ENCODE measurements at regions not wholly inside any gene's neighbourhood (a gene's known extent, or its start where the extent isn't known, plus 50 kb on each side); places are given as distances from the start of the nearest gene placed in this dataset.

DNA sequence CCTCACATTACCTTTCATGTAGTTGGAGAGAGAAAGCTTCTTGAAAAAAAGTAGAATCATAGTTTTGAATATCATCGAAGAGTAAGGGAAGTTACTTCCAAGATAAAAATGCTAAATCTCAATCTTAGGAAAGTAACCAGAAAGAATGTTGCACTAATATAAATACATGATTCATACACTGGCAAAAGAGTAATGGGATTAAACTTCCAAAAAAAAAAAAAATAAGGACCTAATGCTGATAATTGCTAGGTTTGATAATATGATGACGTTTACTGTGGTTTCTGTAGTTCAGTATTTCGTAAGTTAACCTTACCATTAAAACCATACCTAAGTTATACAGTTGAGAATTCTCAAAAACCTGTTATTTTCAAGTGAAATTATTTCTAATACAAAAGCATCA is 573.8 kb upstream of the CDH9 start:
- no peak for TF ChIP-seq EP300 (IDR thresholded peaks at IDR 0.05; ENCODE audit: low read depth)
- TF ChIP-seq POLR2A (IDR thresholded peaks at IDR 0.05), result no peak
- no peak for TF ChIP-seq POLR2AphosphoS5 (IDR thresholded peaks at IDR 0.05)
- intact Hi-C loops (cut with DNase I; ENCODE audit: low total_unique reads) (no loop called here), in situ Hi-C loops (cut with MboI; ENCODE audit: low pct_ligation_motif_present in 1 of 4, low pct_unique_long_range_greater_than_20kb in 1 of 4, low sequenced_read_pairs in 3 of 4) (no loop called here)
- no peaks in the 10 kb centered on the region for H3K36me3 ChIP-seq
- WGBS, 2 donors (ENCODE audit: low coverage in 1 of 2), result 37 to 40% methylated on average over 3 of the region's 3 CpGs
- no peak overlapping the region for H3K4me3 ChIP-seq
- H3K4me1 ChIP-seq, result no peaks in the 10 kb centered on the region
- no peaks in the 10 kb centered on the region for H3K27me3 ChIP-seq
- no peak for DNase-seq
- no peaks in the 10 kb centered on the region for H3K9me3 ChIP-seq
- no peak overlapping the region for H3K27ac ChIP-seq

DNA sequence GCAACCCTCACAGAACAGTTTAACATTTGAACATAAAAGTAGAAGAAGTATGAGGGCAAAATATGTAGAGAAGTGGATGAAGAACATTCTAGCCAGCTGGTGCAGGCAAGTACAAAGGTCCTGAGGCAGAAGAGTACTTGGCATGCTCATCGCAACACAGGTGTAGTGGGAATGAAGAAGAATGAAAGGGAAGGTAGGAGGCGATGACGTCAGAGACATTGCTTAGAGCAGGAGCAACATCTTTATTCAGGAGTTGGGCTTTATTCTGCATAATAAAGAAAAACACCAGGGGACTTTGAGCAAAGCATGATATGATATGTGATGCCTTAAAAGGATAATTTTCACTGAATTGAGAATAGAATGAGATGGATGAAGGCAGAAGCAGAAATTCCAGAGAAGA is 570.6 kb upstream of the CDH9 start:
- H3K27me3 ChIP-seq, result no peaks in the 10 kb centered on the region
- no peaks in the 10 kb centered on the region for H3K36me3 ChIP-seq
- intact Hi-C loops (cut with DNase I; ENCODE audit: low total_unique reads), result no loop called here
- WGBS, 2 donors (ENCODE audit: low coverage in 1 of 2), result 91% methylated on average over 3 of the region's 3 CpGs; no CpG with 5 or more reads in 1 of the 2 donors
- H3K4me3 ChIP-seq, result no peak overlapping the region
- H3K4me1 ChIP-seq, result no peaks in the 10 kb centered on the region
- in situ Hi-C loops (cut with MboI; ENCODE audit: low pct_ligation_motif_present in 1 of 4, low pct_unique_long_range_greater_than_20kb in 1 of 4, low sequenced_read_pairs in 3 of 4), result no loop called here
- no peak for DNase-seq
- TF ChIP-seq POLR2AphosphoS5 (IDR thresholded peaks at IDR 0.05) (no peak), EP300 (IDR thresholded peaks at IDR 0.05; ENCODE audit: low read depth) (no peak), POLR2A (IDR thresholded peaks at IDR 0.05) (no peak)
- TF ChIP-seq, protein P1, sequence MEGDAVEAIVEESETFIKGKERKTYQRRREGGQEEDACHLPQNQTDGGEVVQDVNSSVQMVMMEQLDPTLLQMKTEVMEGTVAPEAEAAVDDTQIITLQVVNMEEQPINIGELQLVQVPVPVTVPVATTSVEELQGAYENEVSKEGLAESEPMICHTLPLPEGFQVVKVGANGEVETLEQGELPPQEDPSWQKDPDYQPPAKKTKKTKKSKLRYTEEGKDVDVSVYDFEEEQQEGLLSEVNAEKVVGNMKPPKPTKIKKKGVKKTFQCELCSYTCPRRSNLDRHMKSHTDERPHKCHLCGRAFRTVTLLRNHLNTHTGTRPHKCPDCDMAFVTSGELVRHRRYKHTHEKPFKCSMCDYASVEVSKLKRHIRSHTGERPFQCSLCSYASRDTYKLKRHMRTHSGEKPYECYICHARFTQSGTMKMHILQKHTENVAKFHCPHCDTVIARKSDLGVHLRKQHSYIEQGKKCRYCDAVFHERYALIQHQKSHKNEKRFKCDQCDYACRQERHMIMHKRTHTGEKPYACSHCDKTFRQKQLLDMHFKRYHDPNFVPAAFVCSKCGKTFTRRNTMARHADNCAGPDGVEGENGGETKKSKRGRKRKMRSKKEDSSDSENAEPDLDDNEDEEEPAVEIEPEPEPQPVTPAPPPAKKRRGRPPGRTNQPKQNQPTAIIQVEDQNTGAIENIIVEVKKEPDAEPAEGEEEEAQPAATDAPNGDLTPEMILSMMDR (IDR thresholded peaks at IDR 0.05), result no peak
- H3K27ac ChIP-seq, result no peak overlapping the region
- peaks cover 0 to 5% of the 10 kb centered on the region in 2 donors for H3K9me3 ChIP-seq

DNA sequence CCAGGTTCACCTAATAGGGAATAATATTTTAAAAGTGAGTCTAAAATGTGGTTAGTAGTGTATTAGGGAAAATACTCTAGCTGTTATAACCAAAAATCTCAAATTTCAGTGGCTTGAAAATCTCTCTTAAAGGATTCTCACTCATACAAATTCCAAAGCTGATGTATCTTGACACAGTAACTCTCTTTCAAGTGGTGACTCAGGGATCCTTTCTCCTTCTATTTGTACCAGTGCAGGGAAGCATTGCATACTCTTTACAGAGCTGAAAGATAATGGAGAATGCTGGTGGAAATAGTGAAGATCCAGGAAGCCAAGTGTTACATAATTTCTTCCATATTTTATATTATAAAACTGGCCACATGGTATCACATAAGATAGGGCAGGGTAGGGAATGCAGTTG is 560.2 kb upstream of the CDH9 start:
- Histone ChIP-seq H3K4me3 (no peak overlapping the region), H3K27me3 (no peaks in the 10 kb centered on the region), H3K27ac (no peak overlapping the region), H3K9me3 (no peaks in the 10 kb centered on the region), H3K36me3 (no peaks in the 10 kb centered on the region), H3K4me1 (no peaks in the 10 kb centered on the region)
- no peak for TF ChIP-seq POLR2AphosphoS5 (IDR thresholded peaks at IDR 0.05)
- in situ Hi-C loops (cut with MboI; ENCODE audit: low pct_ligation_motif_present in 1 of 4, low pct_unique_long_range_greater_than_20kb in 1 of 4, low sequenced_read_pairs in 3 of 4), result no loop called here
- DNase-seq, result no peak
- intact Hi-C loops (cut with DNase I; ENCODE audit: low total_unique reads), result no loop called here

DNA sequence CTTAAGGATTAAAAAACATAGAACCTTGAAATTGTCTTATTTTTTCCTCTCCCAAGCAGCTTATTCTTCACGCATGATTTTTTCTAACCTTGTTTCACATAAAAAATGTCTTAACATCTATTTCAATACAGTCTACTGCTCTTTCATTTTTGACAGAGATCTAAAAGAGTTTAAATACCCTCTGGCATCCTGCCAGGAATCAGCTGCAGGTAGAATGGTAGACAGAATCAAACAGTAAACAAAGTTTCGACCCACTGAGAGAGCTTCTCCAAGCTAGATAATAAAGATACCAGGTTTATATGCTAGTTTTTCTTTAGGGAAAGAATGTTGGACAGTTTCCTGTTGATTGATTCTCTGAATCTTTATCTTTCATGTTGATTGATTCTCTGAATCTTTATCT is 555.8 kb upstream of the CDH9 start:
- TF ChIP-seq, protein P1 (IDR thresholded peaks at IDR 0.05), result no peak
- no peak for TF ChIP-seq POLR2AphosphoS5 (IDR thresholded peaks at IDR 0.05)
- no peak for TF ChIP-seq EP300 (IDR thresholded peaks at IDR 0.05; ENCODE audit: low read depth)
- no peak for TF ChIP-seq POLR2A (IDR thresholded peaks at IDR 0.05)
- in situ Hi-C loops (cut with MboI; ENCODE audit: low pct_ligation_motif_present in 1 of 4, low pct_unique_long_range_greater_than_20kb in 1 of 4, low sequenced_read_pairs in 3 of 4), result no loop called here

DNA sequence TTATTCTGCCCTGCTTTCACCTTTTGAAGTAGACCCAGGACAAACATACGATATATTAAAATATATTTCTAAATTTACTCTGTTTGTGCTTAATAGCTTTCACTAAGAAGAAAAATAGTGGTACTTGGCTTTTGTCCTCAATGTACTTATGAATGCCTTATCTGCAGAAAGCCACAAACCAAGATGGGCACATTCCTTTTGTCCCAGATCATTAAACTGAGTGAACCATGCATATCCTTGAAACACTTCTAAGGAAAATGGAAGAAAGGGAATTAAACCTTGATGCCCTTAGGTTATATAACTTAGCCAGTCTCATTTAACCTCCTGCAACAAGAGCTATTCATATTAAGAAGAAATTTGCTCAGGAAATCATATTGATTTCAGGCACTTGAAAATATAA is 553.8 kb upstream of the CDH9 start:
- Histone ChIP-seq H3K36me3 (no peaks in the 10 kb centered on the region), H3K27me3 (no peaks in the 10 kb centered on the region), H3K9me3 (peaks cover 5 to 11% of the 10 kb centered on the region in 2 donors), H3K27ac (no peak overlapping the region), H3K4me3 (no peak overlapping the region), H3K4me1 (no peaks in the 10 kb centered on the region)
- TF ChIP-seq POLR2AphosphoS5 (IDR thresholded peaks at IDR 0.05), result no peak
- TF ChIP-seq POLR2A (IDR thresholded peaks at IDR 0.05), result no peak
- TF ChIP-seq, protein P1 (IDR thresholded peaks at IDR 0.05), result no peak
- TF ChIP-seq EP300 (IDR thresholded peaks at IDR 0.05; ENCODE audit: low read depth), result no peak
- 71 to 74% methylated on average over 1 of the region's 1 CpG for WGBS, 2 donors (ENCODE audit: low coverage in 1 of 2)
- in situ Hi-C loops (cut with MboI; ENCODE audit: low pct_ligation_motif_present in 1 of 4, low pct_unique_long_range_greater_than_20kb in 1 of 4, low sequenced_read_pairs in 3 of 4) (no loop called here), intact Hi-C loops (cut with DNase I; ENCODE audit: low total_unique reads) (no loop called here)
- DNase-seq, result no peak

More for the DNA sequence above, 555.8 kb upstream of the CDH9 start:
- 47 to 64% methylated on average over 2 of the region's 2 CpGs for WGBS, 2 donors (ENCODE audit: low coverage in 1 of 2)
- no peaks in the 10 kb centered on the region for H3K4me1 ChIP-seq
- H3K27ac ChIP-seq, result no peak overlapping the region
- H3K36me3 ChIP-seq, result no peaks in the 10 kb centered on the region
- H3K4me3 ChIP-seq, result no peak overlapping the region
- intact Hi-C loops (cut with DNase I; ENCODE audit: low total_unique reads), result no loop called here
- peaks cover under 1 to 2% of the 10 kb centered on the region in 2 donors for H3K9me3 ChIP-seq
- no peak for DNase-seq
- H3K27me3 ChIP-seq, result no peaks in the 10 kb centered on the region
